HG03571 (cell line): ENCODE measurements at regions not wholly inside any gene's neighbourhood (a gene's known extent, or its start where the extent isn't known, plus 50 kb on each side); places are given as distances from the start of the nearest gene placed in this dataset.
"Not testable (repeated sequence)": the region's sequence is repeated elsewhere in the genome, so short reads cannot be mapped to it uniquely, and the experiment has no call there.

Source experiments
- ATAC-seq: cut with Tn5 transposase; IDR thresholded peaks from one replicate; pipeline ENCODE4 v1.9.1; 2021; ENCODE audit not compliant: unreplicated experiment

GRCh38 chr3:89002191-89002590, 105.2 kb upstream of the EPHA3 start:
- ATAC-seq: no peak

- no peak for ATAC-seq
Measured at GRCh38 chr3:89013536-89013935, 93.9 kb upstream of the EPHA3 start.

- no peak for ATAC-seq
Measured at GRCh38 chr3:89017531-89017930, 89.9 kb upstream of the EPHA3 start.

- ATAC-seq: no peak
Measured at GRCh38 chr3:89025185-89025584, 82.2 kb upstream of the EPHA3 start.

GRCh38 chr3:89032346-89033013, 74.9 kb upstream of the EPHA3 start:
- no peak for ATAC-seq

GRCh38 chr3:89034723-89035122, 72.7 kb upstream of the EPHA3 start:
- not testable (repeated sequence) for ATAC-seq

- no peak for ATAC-seq
Measured at GRCh38 chr3:89038869-89039268, 68.6 kb upstream of the EPHA3 start.

- ATAC-seq: no peak
Measured at GRCh38 chr3:89042236-89042835, 65.1 kb upstream of the EPHA3 start.

GRCh38 chr3:89043406-89043932, 64.0 kb upstream of the EPHA3 start:
- ATAC-seq: no peak

- no peak for ATAC-seq
Measured at GRCh38 chr3:89046661-89047060, 60.8 kb upstream of the EPHA3 start.

GRCh38 chr3:89049119-89049518, 58.3 kb upstream of the EPHA3 start:
- ATAC-seq: no peak

- ATAC-seq: no peak
Measured at GRCh38 chr3:89052386-89052785, 55.0 kb upstream of the EPHA3 start.

GRCh38 chr3:89057398-89057797, 50.0 kb upstream of the EPHA3 start:
- no peak for ATAC-seq
